Forelimb muscle (tissue), 1 donor: ENCODE measurements at regions not wholly inside any gene's neighbourhood (a gene's known extent, or its start where the extent isn't known, plus 50 kb on each side); places are given as distances from the start of the nearest gene placed in this dataset.
A peak's percentile ranks its signal among the peaks of the same experiment; 100 is the strongest.

Experiments used
- DNase-seq: peaks from one replicate; pipeline ENCODE4 v3.0.0-alpha.2; 2013; ENCODE audit warnings: low read depth

DNA sequence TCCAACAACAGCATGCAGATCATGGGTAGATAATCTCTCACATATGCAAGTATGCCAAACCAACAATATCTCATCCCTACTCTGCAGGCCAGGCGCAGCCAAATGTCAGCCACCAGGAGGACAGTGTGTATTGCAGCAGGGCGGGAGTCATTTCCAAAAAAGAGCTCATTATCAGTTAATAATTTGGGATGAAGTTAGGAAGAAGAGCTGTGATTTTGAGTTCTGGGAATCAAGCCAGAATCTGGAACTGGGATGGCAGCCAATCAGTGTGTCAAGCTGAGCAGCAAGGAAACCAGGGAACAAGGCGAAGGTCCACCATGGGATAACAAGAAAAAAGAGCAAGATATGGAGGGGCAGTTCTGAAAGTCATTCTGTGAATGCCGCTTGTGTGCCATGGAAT is 88.2 kb upstream of the CAMK2D start:
- peak; percentile 25 for DNase-seq

DNA sequence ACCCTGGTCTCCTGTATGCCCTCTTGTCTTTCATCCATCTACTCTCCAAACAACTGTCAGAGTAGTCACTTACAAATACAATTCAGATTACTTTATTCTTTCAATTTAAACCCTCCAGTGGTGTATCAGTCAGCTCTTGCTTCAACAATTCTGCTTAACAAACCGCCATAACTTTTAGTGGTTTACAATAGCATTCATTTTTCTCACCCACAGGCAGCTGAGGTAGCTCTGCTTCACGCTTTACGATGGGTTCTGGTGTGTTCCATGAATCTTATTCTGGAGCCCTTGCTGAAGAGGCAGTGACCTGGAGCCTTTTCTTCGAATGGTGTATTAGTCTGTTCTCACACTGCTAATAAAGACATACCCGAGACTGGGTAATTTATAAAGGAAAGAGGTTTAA is 86.2 kb upstream of the CAMK2D start:
- DNase-seq, result no peak

DNA sequence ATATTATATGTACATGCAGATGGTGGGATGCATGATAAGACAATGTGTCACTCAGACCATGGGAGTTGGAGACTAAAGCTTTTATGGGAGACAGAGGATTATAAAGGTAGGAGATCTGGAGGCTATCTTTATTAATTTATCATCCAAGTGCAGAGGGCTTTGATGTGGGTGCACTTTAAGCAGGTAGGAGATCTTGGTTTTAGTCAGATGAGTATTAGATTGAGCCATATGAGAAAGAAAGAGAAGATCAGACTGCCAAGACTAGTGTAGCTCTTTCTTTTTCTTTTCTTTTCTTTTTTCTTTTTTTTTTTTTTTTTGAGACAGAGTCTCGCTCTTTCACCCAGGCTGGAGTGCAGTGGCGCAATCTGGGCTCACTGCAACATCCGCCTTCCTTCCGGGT is 84.9 kb upstream of the CAMK2D start:
- no peak for DNase-seq

DNA sequence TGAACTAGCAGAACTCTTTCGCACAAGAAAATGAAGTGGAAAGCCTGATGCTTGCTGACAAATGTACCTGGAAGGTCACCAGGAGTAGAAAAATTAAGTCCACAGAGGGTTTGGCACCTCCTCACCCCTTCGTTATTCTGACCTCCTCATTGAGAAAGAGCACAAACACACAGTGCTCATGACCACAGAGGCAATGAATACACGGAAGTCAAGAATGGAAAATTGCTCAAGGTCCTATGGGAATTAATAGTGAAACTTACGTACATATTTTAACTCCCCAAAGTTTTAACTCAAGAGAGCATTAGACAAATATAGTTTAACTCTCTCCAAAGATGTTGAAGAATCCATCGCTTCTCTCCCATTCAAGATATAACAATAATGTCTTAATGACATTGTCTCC is 83.6 kb upstream of the CAMK2D start:
- DNase-seq, result no peak

DNA sequence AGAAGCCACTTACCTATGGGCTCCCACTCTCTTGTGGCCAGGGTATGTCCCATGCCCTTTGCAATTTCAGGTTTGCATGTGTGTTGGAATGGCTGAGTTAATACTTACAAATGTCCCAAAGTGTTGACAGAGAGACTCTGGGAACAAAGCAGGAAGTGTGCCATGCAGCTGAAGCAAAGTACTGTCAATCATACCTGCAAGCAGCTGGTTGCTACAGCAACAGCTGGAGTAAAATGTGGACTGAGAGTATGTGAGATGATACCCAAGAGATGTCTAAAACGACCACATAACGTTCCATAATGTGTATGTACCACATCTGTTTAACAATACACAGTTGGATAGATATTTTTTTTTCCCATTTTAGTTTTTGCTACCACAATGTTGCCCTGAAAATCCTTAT is 82.8 kb upstream of the CAMK2D start:
- DNase-seq, result no peak

DNA sequence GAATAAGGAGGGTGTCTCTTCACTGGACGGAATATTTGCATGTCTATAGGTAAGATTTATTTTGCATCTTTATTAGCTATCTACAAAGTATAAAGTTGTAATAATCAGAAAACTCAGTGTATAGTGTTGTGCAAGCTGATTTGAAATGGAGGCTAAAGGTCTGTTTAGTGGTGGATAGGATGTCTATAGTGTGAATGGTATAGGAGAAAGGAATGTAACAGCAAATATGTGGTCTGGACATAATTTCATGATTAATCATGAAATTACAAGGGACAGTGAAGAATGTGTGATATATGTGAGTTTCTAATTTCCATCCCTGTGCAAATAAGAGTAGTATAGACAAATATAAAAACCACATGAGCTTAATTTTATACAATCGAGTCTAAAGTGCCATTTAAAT is 79.3 kb upstream of the CAMK2D start:
- no peak for DNase-seq

DNA sequence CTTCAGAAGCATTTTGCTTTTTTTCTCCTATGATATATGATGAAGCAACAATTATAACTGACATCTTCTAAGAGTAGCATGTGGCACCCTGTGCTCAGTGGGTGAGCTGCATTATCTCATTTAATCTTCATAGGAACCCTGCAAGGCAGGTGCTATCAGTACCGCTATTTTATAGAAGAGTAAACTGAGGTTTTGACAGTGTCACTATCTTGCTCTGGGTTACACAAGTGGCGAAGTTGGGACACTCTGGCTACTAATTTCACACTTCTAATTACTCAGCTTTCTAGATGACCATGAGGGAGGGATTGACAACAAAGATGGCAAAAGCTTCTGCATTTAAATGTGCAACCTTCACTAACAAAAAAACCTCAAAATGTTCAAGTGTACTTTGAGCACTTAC is 76.9 kb upstream of the CAMK2D start:
- no peak for DNase-seq

DNA sequence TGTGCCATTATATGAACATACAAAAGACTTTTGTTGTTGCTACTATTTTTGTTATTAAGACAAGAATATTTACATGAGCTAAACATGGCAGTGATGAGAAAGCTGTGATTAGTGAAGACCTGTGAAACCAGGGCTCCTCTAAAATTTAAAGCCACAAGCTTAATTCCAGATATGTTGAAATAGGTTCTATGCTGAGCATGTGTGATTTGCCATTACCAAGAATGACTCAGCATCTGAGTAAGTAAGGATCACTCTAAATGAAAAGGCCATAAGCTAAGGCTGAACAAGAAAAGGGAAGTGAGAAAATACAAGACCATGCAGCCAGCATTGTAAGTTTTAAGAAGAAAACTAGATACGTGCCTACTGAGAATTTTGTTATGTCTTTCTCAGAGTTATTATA is 75.9 kb upstream of the CAMK2D start:
- DNase-seq, result no peak

DNA sequence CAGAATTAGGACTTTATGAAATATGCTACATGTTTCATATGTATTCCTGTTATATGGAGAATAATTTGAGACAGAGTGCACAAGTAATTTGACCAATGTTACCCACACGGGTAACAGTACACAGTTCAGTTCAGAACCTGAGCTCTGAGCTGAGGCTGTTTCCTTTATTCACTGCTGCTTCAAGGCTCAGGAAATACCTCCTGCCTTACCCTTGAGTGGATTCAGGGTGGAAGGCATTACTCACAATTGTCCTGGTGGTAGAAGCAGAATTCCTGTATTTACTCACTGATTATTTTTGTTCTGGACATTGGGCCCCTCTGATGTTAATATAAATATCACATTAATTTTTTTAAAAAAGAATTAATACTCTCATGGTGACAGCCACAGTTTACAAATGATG is 73.5 kb upstream of the CAMK2D start:
- no peak for DNase-seq

DNA sequence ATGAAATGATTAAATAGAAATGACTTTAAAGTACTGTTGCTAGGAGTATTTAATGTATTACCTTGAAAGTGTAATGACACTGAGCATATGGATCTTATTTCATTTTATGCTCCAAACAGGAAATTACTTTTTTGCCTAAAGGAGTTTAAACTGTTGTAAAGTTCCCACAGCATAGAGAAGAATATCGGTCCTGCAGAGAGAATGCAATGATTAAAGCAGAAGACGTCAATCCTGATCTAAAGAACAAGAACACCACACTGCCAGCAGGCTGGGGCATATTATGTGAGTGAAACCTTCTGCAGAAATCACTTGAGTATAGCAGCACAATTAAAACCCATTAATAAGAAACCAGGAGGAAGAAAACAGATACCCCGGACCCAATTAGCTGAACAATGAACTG is 72.8 kb upstream of the CAMK2D start:
- DNase-seq, result no peak

DNA sequence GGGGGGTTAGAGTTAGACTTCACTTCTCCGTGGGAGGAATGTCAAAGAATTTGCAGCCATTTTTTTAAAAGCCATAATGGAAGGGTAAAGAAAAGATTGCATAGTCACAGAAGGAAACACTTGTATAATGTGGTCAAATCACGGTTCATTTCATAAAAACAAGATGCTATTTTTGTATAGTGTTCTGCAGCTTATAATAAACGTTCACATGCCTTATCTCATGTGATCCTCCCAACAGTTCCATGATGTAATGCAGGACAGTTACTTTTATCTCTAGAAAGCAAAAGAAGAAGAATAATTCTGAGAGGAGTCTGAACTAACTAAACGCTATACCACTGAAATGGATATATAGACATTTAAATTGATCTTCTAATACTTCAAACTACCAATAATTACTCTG is 71.3 kb upstream of the CAMK2D start:
- no peak for DNase-seq

DNA sequence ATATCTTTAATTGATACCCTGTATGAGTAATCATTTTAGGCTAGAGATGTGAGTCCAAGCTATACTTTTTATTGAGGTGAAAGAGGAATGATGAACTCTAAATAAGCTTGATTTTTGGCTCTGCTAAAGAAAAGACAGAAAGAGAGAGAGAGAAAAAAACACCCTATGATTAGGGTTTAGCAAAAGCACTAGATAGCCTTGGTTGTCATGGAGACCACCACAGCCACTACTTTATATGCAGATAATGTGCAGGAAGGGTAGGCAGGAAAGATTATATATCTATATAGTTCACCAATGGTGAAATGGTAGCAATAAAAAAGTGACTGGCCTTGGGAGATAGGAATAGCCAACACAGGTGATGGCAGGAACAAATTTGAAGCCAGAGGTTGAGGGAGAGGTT is 69.9 kb upstream of the CAMK2D start:
- DNase-seq, result no peak

DNA sequence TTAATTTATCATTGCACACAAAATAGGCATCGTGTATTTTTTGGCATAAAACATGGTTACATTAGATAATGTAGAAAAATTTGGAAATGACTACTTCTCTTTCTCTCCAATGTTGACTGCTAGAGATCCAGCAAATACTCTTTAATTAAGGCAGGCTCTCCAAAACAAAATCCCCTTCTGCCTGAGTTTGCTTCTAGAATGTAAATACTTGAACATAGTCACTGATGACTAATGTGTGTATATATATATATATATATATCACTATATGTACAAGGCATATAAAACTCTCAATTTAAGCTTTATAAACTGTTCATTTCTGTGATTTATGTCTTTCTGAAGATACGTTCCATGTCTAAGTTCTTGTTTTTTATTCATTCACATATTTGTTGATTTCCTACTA is 67.2 kb upstream of the CAMK2D start:
- DNase-seq, result no peak

DNA sequence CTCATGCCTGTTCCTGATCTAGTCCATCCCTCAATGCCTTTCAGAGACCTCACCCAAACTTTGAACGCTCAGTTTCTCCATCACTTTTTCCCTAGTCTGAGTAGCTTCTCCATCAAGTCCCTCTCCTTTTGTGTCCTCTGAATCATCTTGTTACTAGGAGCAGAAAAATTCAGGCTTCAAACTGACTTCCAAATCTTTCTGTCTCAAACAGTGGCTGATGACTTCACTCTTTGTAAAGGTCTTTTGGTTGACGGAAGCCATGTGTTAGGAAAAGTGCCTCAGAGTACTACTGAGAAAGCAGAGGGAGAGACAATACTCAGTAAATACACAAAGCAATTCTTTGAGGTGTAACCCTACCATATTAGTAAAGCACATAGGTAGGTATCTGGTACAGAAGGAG is 65.7 kb upstream of the CAMK2D start:
- DNase-seq, result no peak

DNA sequence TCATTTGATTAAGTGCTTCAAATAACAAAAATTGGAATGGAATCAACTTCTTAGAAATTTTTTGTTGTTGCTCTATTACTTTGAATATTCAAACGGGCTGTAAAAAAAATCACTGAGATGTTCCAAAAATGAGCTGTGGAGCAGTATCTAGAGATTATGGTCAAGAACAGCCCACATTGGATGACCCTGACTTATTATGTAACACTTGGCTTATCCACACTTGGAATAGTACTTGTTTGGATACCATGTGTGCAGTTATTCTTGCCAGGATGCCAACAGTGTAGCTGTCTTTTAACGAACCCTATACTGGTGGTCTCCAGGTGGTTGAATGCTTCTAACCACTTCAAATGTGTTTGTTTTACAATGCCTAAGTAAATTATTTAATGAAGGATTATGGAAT is 64.9 kb upstream of the CAMK2D start:
- no peak for DNase-seq

DNA sequence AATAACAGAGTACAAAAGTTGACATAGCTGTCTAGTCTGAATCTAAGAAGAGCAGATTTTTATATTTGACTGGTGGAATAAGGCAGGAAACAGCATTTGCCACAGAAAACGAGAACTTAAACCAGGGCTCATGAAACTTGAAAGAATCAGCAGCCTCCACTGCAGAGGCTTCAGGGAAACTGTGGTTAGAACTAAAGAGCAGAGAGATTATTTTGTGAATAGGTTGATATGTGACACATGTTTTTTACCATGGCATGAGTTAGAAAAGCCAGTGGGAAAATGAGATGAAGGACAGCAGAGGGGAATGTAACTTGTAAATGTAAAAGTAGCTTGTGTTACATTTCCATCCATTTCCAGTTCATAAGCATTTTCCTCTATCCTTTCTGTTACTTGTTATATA is 63.7 kb upstream of the CAMK2D start:
- no peak for DNase-seq

DNA sequence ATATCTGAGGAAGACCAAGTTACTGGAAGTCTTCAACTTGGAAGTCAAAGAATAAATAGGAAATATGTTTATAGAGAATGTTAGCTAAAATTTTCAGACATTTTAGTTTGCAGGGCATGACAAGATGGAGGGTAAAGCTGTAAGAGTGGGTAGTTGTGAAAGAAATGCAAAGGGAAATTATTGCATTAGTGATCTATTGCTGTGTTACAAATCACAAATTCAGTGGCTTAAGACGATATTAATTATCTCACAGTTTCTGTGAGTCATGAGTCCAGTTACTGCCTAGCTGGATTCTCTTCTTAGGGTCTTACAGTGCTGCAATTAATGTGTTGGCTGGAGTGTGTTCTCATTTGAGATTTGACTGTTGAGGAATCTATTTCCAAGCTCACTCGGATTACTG is 62.9 kb upstream of the CAMK2D start:
- no peak for DNase-seq

DNA sequence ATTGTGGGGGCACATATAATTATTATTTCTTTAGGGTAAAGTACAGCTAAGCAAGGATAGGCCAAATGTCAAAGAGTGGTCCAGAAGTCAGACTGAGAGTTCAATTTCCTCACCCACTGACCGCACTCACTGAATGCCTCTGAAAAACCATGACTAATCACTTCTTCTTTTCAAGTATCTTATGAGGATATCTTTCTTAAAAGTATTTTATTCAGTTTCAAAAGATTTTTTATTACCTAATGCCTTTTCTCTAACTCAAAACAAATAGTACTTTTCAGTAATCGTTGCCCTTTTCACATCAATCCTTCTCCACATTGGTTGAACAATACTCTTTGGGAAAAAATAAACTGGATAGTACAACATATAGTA is 61.7 kb upstream of the CAMK2D start:
- DNase-seq, result no peak

DNA sequence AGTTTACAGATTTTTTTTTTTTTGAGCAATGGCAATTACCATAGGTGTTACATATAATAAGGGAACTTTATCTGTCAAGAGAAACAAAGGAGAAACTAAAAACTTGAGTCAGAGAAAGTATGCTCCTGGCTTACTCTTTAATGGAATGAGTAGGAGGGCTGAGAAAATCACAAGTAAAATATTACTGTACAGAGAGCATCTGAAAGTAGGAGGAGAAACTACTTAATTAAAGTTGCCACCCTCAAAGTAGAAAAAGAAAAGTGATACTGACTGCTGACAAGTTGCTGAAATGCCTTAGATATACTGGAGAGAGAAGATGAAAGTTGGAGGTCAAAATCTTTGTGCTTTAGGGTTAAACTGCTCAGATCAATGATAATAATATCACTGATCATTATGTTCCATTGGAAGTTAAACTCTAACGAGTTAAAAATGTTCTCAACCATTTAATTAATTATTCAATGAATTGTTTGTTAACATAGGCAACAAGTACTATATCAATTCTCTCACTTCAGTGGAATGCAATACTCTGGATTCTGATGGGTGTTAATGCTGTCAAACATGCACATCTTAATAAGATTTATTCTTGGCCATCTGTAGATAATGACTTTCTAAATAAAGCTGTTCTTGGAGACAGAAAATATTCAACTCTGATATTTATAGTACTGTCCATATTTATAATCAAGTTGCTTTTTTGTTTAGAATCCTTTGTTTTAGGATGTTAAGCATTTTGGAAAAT is 61.2 kb upstream of the CAMK2D start:
- DNase-seq, result no peak

DNA sequence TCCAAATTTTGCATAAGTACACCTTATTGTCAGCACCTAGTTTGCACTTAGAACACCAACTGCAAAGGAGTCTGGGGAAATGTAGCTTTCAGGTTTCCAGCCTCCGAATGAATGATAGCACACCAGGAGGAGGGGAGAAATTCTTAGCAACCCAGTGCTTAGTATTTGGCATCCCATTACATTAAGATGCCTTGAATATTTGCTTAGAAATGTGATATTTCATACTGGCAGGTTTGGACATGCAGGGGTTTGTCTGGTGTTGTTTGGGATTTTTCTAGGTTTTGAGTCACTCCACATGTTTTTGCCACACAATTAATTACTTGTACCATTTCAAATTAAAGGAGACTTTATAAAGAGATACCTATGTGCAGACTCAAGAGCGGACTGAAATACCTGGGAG is 60.3 kb upstream of the CAMK2D start:
- DNase-seq, result no peak

DNA sequence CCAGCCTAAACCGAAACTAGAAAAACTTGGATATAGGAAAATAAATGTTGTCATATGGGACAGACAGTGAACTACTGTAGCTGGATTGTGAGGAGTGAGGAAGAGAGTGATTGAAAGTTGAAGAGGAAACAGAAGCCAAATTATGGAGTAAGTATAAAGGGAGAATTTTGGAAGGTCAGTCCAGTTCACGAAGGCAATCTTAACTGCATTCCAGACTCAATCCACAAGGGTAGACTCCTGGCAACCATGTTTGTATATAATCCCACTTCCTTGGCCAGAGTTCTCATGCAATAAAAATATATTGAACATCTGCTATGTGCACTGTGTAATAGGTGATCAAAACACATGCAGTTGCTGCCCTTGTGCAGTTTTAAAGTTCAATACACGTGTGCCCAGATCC is 58.6 kb upstream of the CAMK2D start:
- DNase-seq, result peak; percentile 71

DNA sequence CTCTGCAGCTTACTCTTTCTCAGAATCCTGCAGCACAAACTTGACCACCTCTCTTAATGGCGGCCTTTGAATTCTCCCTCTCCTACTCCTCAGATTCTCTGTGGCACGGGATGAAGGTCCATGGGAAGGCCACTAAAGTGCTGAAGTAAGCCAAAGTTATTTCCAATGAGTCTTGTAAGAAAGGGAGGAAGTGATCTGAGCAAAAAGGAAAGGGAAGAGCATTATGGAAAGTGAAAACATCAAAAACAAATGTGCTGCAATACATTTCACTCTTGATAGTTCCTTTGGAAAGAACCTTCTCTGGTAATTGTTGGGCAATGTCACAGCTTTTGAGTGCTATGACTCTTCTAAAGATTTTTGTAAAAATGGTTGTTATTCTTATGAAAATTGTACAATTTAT is 54.3 kb upstream of the CAMK2D start:
- DNase-seq, result peak; percentile 13

DNA sequence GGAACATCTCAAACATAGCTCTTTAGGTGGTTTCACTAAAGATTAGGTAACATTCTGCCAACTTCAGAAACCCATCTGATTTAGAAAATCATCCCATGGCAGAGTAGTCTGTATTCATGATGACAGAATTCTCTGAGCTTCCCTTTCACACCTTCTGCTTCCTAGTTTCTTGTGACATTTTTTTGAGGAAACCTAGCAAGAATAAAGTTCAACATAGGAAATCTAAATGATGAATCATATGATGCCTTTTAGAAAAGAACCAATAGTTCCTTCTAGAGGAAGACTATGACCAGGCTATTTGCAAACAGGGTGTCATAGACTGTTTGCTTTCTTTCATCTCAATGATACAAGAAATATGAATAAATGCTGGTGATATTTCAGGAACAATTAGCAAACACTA is 49.8 kb upstream of the CAMK2D start:
- DNase-seq, result no peak
